ENCODE measurements at regions not wholly inside any gene's neighbourhood (a gene's known extent, or its start where the extent isn't known, plus 50 kb on each side); places are given as distances from the start of the nearest gene placed in this dataset.

GRCh38 chr1:95716097-95716496 lies 482.1 kb downstream of the RWDD3 start:
- ChIA-PET POLR2A (no interaction called here), CTCF (no interaction called here)
- DNase-seq (ENCODE audit: low read depth), result no peak
- H3K27me3 ChIP-seq (ENCODE audit: control insufficient read depth, insufficient read depth, low read length), result no peaks in the 10 kb centered on the region
- TF ChIP-seq CTCF (IDR thresholded peaks at IDR 0.05; ENCODE audit: insufficient read depth, low read depth, low read length), result no peak
- no peak overlapping the region for H3K4me3 ChIP-seq (ENCODE audit: low read depth, low read length)
- H3K36me3 ChIP-seq (ENCODE audit: control insufficient read depth, insufficient read depth, low read length), result no peaks in the 10 kb centered on the region

GRCh38 chr1:95716550-95716949 lies 482.5 kb downstream of the RWDD3 start:
- DNase-seq (ENCODE audit: low read depth), result no peak
- CTCF ChIA-PET, result no interaction called here
- Histone ChIP-seq H3K36me3 (ENCODE audit: control insufficient read depth, insufficient read depth, low read length) (no peaks in the 10 kb centered on the region), H3K27me3 (ENCODE audit: control insufficient read depth, insufficient read depth, low read length) (no peaks in the 10 kb centered on the region), H3K4me3 (ENCODE audit: low read depth, low read length) (no peak overlapping the region)
- TF ChIP-seq CTCF (IDR thresholded peaks at IDR 0.05; ENCODE audit: insufficient read depth, low read depth, low read length), result no peak
- POLR2A ChIA-PET, result no interaction called here

- Histone ChIP-seq H3K36me3 (ENCODE audit: control insufficient read depth, insufficient read depth, low read length) (no peaks in the 10 kb centered on the region), H3K27me3 (ENCODE audit: control insufficient read depth, insufficient read depth, low read length) (no peaks in the 10 kb centered on the region), H3K4me3 (ENCODE audit: low read depth, low read length) (no peak overlapping the region)
- DNase-seq (ENCODE audit: low read depth), result no peak
- ChIA-PET POLR2A (no interaction called here), CTCF (no interaction called here)
- no peak for TF ChIP-seq CTCF (IDR thresholded peaks at IDR 0.05; ENCODE audit: insufficient read depth, low read depth, low read length)
Observed at GRCh38 chr1:95723346-95723745, 489.3 kb downstream of the RWDD3 start.

- ChIA-PET POLR2A (no interaction called here), CTCF (no interaction called here)
- Histone ChIP-seq H3K36me3 (ENCODE audit: control insufficient read depth, insufficient read depth, low read length) (no peaks in the 10 kb centered on the region), H3K4me3 (ENCODE audit: low read depth, low read length) (no peak overlapping the region), H3K27me3 (ENCODE audit: control insufficient read depth, insufficient read depth, low read length) (no peaks in the 10 kb centered on the region)
- no peak for TF ChIP-seq CTCF (IDR thresholded peaks at IDR 0.05; ENCODE audit: insufficient read depth, low read depth, low read length)
- no peak for DNase-seq (ENCODE audit: low read depth)
Observed at GRCh38 chr1:95728841-95729240, 494.8 kb downstream of the RWDD3 start.

GRCh38 chr1:95730986-95731385 lies 497.0 kb downstream of the RWDD3 start:
- Histone ChIP-seq H3K27me3 (ENCODE audit: control insufficient read depth, insufficient read depth, low read length) (no peaks in the 10 kb centered on the region), H3K4me3 (ENCODE audit: low read depth, low read length) (no peak overlapping the region), H3K36me3 (ENCODE audit: control insufficient read depth, insufficient read depth, low read length) (no peaks in the 10 kb centered on the region)
- DNase-seq (ENCODE audit: low read depth), result no peak
- no peak for TF ChIP-seq CTCF (IDR thresholded peaks at IDR 0.05; ENCODE audit: insufficient read depth, low read depth, low read length)
- CTCF ChIA-PET, result no interaction called here
- POLR2A ChIA-PET, result no interaction called here

Measured in BJ (cell line).